ENCODE measurements at regions not wholly inside any gene's neighbourhood (a gene's known extent, or its start where the extent isn't known, plus 50 kb on each side); places are given as distances from the start of the nearest gene placed in this dataset.

DNA sequence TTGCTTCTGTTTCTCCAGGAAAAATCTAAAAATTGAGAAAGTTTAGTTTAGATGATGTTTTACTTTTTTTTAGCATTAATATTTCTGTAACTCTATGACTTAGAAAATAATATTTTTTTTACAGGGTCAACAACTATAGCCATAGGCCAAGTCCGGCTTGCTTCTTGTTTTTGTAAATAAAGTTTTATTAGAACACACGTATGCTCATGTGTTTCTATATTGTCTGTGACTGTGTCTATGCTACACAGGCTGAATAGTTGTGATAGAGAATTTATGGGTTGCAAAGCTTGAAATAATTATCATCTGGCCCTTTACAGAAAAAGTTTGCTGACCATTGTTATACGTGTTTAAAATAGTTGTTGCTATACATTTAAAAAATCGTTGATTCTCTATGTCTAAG is 399.2 kb downstream of the EPM2A start:
- TF ChIP-seq EZH2 (IDR thresholded peaks at IDR 0.05; ENCODE audit: borderline replicate concordance, insufficient read depth, low read depth, low read length, poor library complexity, severe bottlenecking), result no peak
- TF ChIP-seq, protein P1, sequence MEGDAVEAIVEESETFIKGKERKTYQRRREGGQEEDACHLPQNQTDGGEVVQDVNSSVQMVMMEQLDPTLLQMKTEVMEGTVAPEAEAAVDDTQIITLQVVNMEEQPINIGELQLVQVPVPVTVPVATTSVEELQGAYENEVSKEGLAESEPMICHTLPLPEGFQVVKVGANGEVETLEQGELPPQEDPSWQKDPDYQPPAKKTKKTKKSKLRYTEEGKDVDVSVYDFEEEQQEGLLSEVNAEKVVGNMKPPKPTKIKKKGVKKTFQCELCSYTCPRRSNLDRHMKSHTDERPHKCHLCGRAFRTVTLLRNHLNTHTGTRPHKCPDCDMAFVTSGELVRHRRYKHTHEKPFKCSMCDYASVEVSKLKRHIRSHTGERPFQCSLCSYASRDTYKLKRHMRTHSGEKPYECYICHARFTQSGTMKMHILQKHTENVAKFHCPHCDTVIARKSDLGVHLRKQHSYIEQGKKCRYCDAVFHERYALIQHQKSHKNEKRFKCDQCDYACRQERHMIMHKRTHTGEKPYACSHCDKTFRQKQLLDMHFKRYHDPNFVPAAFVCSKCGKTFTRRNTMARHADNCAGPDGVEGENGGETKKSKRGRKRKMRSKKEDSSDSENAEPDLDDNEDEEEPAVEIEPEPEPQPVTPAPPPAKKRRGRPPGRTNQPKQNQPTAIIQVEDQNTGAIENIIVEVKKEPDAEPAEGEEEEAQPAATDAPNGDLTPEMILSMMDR (IDR thresholded peaks at IDR 0.05), result no peak
